H1 (cell line): ENCODE measurements at regions not wholly inside any gene's neighbourhood (a gene's known extent, or its start where the extent isn't known, plus 50 kb on each side); places are given as distances from the start of the nearest gene placed in this dataset.

Experiments used
- CTCF ChIA-PET: fragments of 300-600 bp; sonication (Branson Sonifier 250); formaldehyde crosslinking; loops from one replicate; lab custom pipeline; 2021; ENCODE audit not compliant: partially characterized antibody; lab: Charles Lee
- POLR2A ChIA-PET: fragments of 300-600 bp; sonication (Branson Sonifier 250); formaldehyde crosslinking; loops from one replicate; lab custom pipeline; 2021; ENCODE audit warnings: inconsistent platforms; ENCODE audit not compliant: partially characterized antibody; lab: Charles Lee
- DNase-seq, 2 experiments: peaks; one replicate each; pipeline versions ENCODE4 v3.0.0 to v3.0.0-alpha.2; 2010 to 2022; ENCODE audit warnings: low spot score in 2 of 2, low read depth in 1 of 2, mixed read lengths in 1 of 2
- FAIRE-seq: peaks from 2 replicates; lab custom pipeline; 2011; peaks lifted over from hg19 to GRCh38; lab: Jason Lieb, UNC
- H2AFZ ChIP-seq: 2 replicates; pipeline ENCODE4 v1.8.1; 2012; ENCODE audit warnings: low read length, inconsistent platforms
- H2AK5ac ChIP-seq: 2 replicates; pipeline ENCODE4 v1.6.1; 2013; ENCODE audit warnings: low read depth, low read length
- H2BK120ac ChIP-seq: replicated peaks from 2 replicates; pipeline ENCODE3; 2013; ENCODE audit warnings: low read depth, low read length, inconsistent platforms
- H2BK12ac ChIP-seq: 2 replicates; pipeline ENCODE4 v1.6.1; 2013; ENCODE audit warnings: low read depth, low read length
- H2BK15ac ChIP-seq: 2 replicates; pipeline ENCODE4 v1.6.1; 2013; ENCODE audit warnings: low read length
- H2BK20ac ChIP-seq: 2 replicates; pipeline ENCODE4 v1.6.1; 2013; ENCODE audit warnings: low read length
- H2BK5ac ChIP-seq: 2 replicates; pipeline ENCODE4 v1.6.1; 2013; ENCODE audit warnings: low read depth, low read length
- H3K14ac ChIP-seq: 2 replicates; pipeline ENCODE4 v1.6.1; 2013; ENCODE audit warnings: inconsistent platforms; ENCODE audit not compliant: insufficient read length
- H3K18ac ChIP-seq: 2 replicates; pipeline ENCODE4 v1.6.1; 2013; ENCODE audit warnings: low read length; ENCODE audit errors: extremely low read depth
- H3K23ac ChIP-seq: 2 replicates; pipeline ENCODE4 v1.6.1; 2013; ENCODE audit warnings: inconsistent platforms; ENCODE audit not compliant: insufficient read length
- H3K23me2 ChIP-seq: 2 replicates; pipeline ENCODE4 v1.6.1; 2013; ENCODE audit warnings: low read depth, low read length
- H3K27ac ChIP-seq: 2 replicates; pipeline ENCODE4 v1.6.1; 2011; ENCODE audit warnings: low read depth, low read length, inconsistent platforms
- H3K27me3 ChIP-seq, 4 experiments: replicated peaks in 1 of 4; 1 replicate in 1 of 4; 2 replicates in 3 of 4; pipeline versions ENCODE4 v1.6.1 to v1.8.1; 2011 to 2013; ENCODE audit warnings: low read length in 3 of 4, mild to moderate bottlenecking in 3 of 4, inconsistent platforms in 2 of 4, mixed read lengths in 2 of 4, moderate library complexity in 1 of 4; ENCODE audit not compliant: control insufficient read depth in 3 of 4, insufficient read depth in 3 of 4; ENCODE audit errors: extremely low read depth in 1 of 4
- H3K36me3 ChIP-seq, 4 experiments: 2 replicates each; pipeline versions ENCODE4 v1.6.1 to v1.8.1; 2011 to 2013; ENCODE audit warnings: mild to moderate bottlenecking in 4 of 4, low read length in 3 of 4, moderate library complexity in 2 of 4, control low read depth in 1 of 4, inconsistent platforms in 1 of 4; ENCODE audit not compliant: insufficient read depth in 4 of 4, control insufficient read depth in 2 of 4
- H3K4ac ChIP-seq: replicated peaks from 2 replicates; pipeline ENCODE3; 2013; ENCODE audit warnings: low read length, low read depth, mixed read lengths, inconsistent platforms; ENCODE audit not compliant: insufficient read length
- H3K4me1 ChIP-seq, 4 experiments: replicated peaks in 1 of 4; 1 replicate in 1 of 4; 2 replicates in 3 of 4; pipeline versions ENCODE4 v1.6.1 to v1.8.1; 2011 to 2013; ENCODE audit warnings: low read length in 3 of 4, inconsistent platforms in 2 of 4, mixed read lengths in 1 of 4; ENCODE audit not compliant: insufficient read depth in 4 of 4, control insufficient read depth in 3 of 4
- H3K4me2 ChIP-seq, 2 experiments: 2 replicates each; pipeline versions ENCODE4 v1.6.1 to v1.8.1; 2011 to 2013; ENCODE audit warnings: low read depth in 2 of 2, low read length in 2 of 2, control low read depth in 1 of 2, inconsistent platforms in 1 of 2, mild to moderate bottlenecking in 1 of 2; ENCODE audit not compliant: insufficient read depth in 1 of 2
- H3K4me3 ChIP-seq, 4 experiments: fragments of 200-600, 300-600 bp in 1 of 4; sonication (generic), shearing (Covaris generic), sonication (Bioruptor Twin) in 1 of 4; 2 replicates each; pipeline versions ENCODE4 v1.5.1 to v1.8.1; 2011 to 2016; ENCODE audit warnings: low read length in 4 of 4, low read depth in 3 of 4, control low read depth in 2 of 4, inconsistent platforms in 2 of 4, mild to moderate bottlenecking in 2 of 4, mixed read lengths in 1 of 4, moderate library complexity in 1 of 4; ENCODE audit not compliant: insufficient read depth in 2 of 4; ENCODE audit errors: extremely low read depth in 1 of 4
- H3K56ac ChIP-seq: replicated peaks from 2 replicates; pipeline ENCODE3; 2013; ENCODE audit warnings: low read depth, mild to moderate bottlenecking, mixed read lengths, low read length, inconsistent platforms; ENCODE audit not compliant: insufficient read length
- H3K79me1 ChIP-seq: 2 replicates; pipeline ENCODE4 v1.6.1; 2013; ENCODE audit warnings: low read depth, low read length, control low read depth
- H3K79me2 ChIP-seq, 2 experiments: 2 replicates each; pipeline versions ENCODE4 v1.6.1 to v1.8.1; 2012 to 2013; ENCODE audit warnings: low read length in 2 of 2, mild to moderate bottlenecking in 2 of 2, inconsistent platforms in 1 of 2; ENCODE audit not compliant: insufficient read depth in 2 of 2, control insufficient read depth in 1 of 2
- H3K9ac ChIP-seq, 4 experiments: replicated peaks in 1 of 4; 1 replicate in 1 of 4; 2 replicates in 3 of 4; pipeline versions ENCODE4 v1.6.1 to v1.8.1; 2011 to 2013; ENCODE audit warnings: low read depth in 3 of 4, low read length in 3 of 4, control low read depth in 2 of 4, mild to moderate bottlenecking in 2 of 4, moderate library complexity in 2 of 4, inconsistent platforms in 1 of 4; ENCODE audit errors: extremely low read depth in 1 of 4
- H3K9me3 ChIP-seq, 2 experiments: 2 replicates each; pipeline versions ENCODE4 v1.6.1 to v1.8.1; 2012 to 2013; ENCODE audit warnings: mild to moderate bottlenecking in 2 of 2, moderate library complexity in 2 of 2, control low read depth in 1 of 2, inconsistent platforms in 1 of 2, low read depth in 1 of 2, low read length in 1 of 2, mixed read lengths in 1 of 2; ENCODE audit not compliant: insufficient read depth in 2 of 2
- H4K20me1 ChIP-seq, 2 experiments: replicated peaks in 1 of 2; 2 replicates each; pipeline versions ENCODE3 to v1.8.1; 2011 to 2013; ENCODE audit warnings: inconsistent platforms in 2 of 2, low read length in 2 of 2, mild to moderate bottlenecking in 1 of 2; ENCODE audit not compliant: insufficient read depth in 2 of 2, control insufficient read depth in 1 of 2
- H4K5ac ChIP-seq: 2 replicates; pipeline ENCODE4 v1.6.1; 2013; ENCODE audit warnings: low read length, low read depth, mixed read lengths, inconsistent platforms; ENCODE audit not compliant: insufficient read length
- H4K8ac ChIP-seq: 2 replicates; pipeline ENCODE4 v1.8.0; 2013; ENCODE audit warnings: mild to moderate bottlenecking, moderate library complexity, low read length, inconsistent platforms; ENCODE audit not compliant: insufficient read depth; ENCODE audit errors: extremely low read depth
- H4K91ac ChIP-seq: replicated peaks from 2 replicates; pipeline ENCODE3; 2013; ENCODE audit warnings: low read length, mixed read lengths, inconsistent platforms; ENCODE audit not compliant: insufficient read length
- RBBP5 ChIP-seq: IDR thresholded peaks from 2 replicates; pipeline ENCODE4 v1.7.1; 2012; ENCODE audit warnings: low read depth, mild to moderate bottlenecking, inconsistent platforms, low read length, moderate library complexity, borderline replicate concordance
- RFX5 ChIP-seq: IDR thresholded peaks from 2 replicates; pipeline ENCODE4 v1.6.1; 2011; ENCODE audit warnings: low read depth, low read length, improper control_type of control experiment, borderline replicate concordance
- SAP30 ChIP-seq: fragments of 300-600 bp; sonication (generic); IDR thresholded peaks from 2 replicates; pipeline ENCODE4 v1.7.1; 2012; ENCODE audit warnings: low read length, moderate library complexity, mild to moderate bottlenecking, inconsistent platforms; ENCODE audit not compliant: insufficient read depth, insufficient replicate concordance
- SIRT6 ChIP-seq: IDR thresholded peaks from one replicate; pipeline ENCODE4 v1.7.1; 2012; ENCODE audit warnings: low read length, inconsistent platforms
- TEAD4 ChIP-seq: IDR thresholded peaks from 2 replicates; pipeline ENCODE4 v1.6.1; 2012; ENCODE audit warnings: low read depth, low read length, inconsistent platforms, mixed read lengths
- WGBS, 2 experiments: shearing (Covaris generic) in 1 of 2; methylation state at CpG; one replicate each; pipeline versions ENCODE4 v1.1.6 to v1.1.7; 2013 to 2015; ENCODE audit warnings: low lambda C conversion rate in 2 of 2, mixed read lengths in 2 of 2, inconsistent platforms in 1 of 2, low coverage in 1 of 2, missing lambda C conversion rate in 1 of 2; ENCODE audit not compliant: insufficient replicate concordance in 2 of 2, insufficient coverage in 1 of 2, insufficient read length in 1 of 2; ENCODE audit errors: extremely low coverage in 1 of 2, missing lambda C conversion rate in 1 of 2; 5-methylcytosine and 5-hydroxymethylcytosine counted together

- no peak overlapping the region for H4K8ac ChIP-seq
- H4K91ac ChIP-seq = no peak overlapping the region
- no peak overlapping the region for H2BK120ac ChIP-seq
- FAIRE-seq = no peak
- H2BK12ac ChIP-seq = no peak overlapping the region
- H3K9ac ChIP-seq = no peak overlapping the region
- H2BK20ac ChIP-seq = no peak overlapping the region
- no peaks in the 10 kb centered on the region for H3K4me1 ChIP-seq
- H3K27me3 ChIP-seq = no peaks in the 10 kb centered on the region
- no peak overlapping the region for H3K56ac ChIP-seq
- no peak overlapping the region for H3K4ac ChIP-seq
- DNase-seq = no peak
- H2BK5ac ChIP-seq = no peak overlapping the region
- H4K20me1 ChIP-seq = no peaks in the 10 kb centered on the region
- H3K79me1 ChIP-seq = no peaks in the 10 kb centered on the region
- no peak overlapping the region for H3K4me3 ChIP-seq
- no peak overlapping the region for H3K14ac ChIP-seq
- 100% methylated on average over 2 of the region's 2 CpGs; no CpG with 5 or more reads in 1 of the 2 experiments for WGBS, 2 experiments
- H3K4me2 ChIP-seq = no peak overlapping the region
- no peak overlapping the region for H2AK5ac ChIP-seq
- ChIA-PET CTCF (interaction anchor here (1.1 kb wide), 1 partner anchor 325 kb away, joined by 3 read pairs; no protein-coding TSS in a partner anchor), POLR2A (no interaction called here)
- H3K23me2 ChIP-seq = no peaks in the 10 kb centered on the region
- H3K27ac ChIP-seq = no peak overlapping the region
- no peak overlapping the region for H4K5ac ChIP-seq
- no peaks in the 10 kb centered on the region for H3K36me3 ChIP-seq
- H2BK15ac ChIP-seq = no peak overlapping the region
- H3K9me3 ChIP-seq = no peaks in the 10 kb centered on the region
- no peak overlapping the region for H3K18ac ChIP-seq
- H3K23ac ChIP-seq = no peak overlapping the region
- no peak overlapping the region for H2AFZ ChIP-seq
- no peaks in the 10 kb centered on the region for H3K79me2 ChIP-seq
- TF ChIP-seq RFX5 = no peak
- TF ChIP-seq TEAD4 = no peak
- no peak for TF ChIP-seq SIRT6
- TF ChIP-seq SAP30 = no peak
- TF ChIP-seq RBBP5 = no peak
Observed at GRCh38 chrX:147478899-147479298, 432.8 kb upstream of the FMR1 start.
